ENCODE measurements at regions not wholly inside any gene's neighbourhood (a gene's known extent, or its start where the extent isn't known, plus 50 kb on each side); places are given as distances from the start of the nearest gene placed in this dataset.

GRCh38 chr1:69319287-69319686 is 248.4 kb upstream of the LRRC7 start:
- no peak overlapping the region for H3K4me3 ChIP-seq
- DNase-seq (ENCODE audit: low read depth in 1 of 2, low spot score in 1 of 2), result no peak
- no peaks in the 10 kb centered on the region for H3K4me1 ChIP-seq (ENCODE audit: low read depth)
- H3K9me3 ChIP-seq (ENCODE audit: low read depth), result no peaks in the 10 kb centered on the region
- no peaks in the 10 kb centered on the region for H3K36me3 ChIP-seq
- no peak for TF ChIP-seq CTCF (IDR thresholded peaks at IDR 0.05; ENCODE audit: low read depth, low read length)
- no peak overlapping the region for H3K27ac ChIP-seq
- H3K27me3 ChIP-seq, result no peaks in the 10 kb centered on the region

DNA sequence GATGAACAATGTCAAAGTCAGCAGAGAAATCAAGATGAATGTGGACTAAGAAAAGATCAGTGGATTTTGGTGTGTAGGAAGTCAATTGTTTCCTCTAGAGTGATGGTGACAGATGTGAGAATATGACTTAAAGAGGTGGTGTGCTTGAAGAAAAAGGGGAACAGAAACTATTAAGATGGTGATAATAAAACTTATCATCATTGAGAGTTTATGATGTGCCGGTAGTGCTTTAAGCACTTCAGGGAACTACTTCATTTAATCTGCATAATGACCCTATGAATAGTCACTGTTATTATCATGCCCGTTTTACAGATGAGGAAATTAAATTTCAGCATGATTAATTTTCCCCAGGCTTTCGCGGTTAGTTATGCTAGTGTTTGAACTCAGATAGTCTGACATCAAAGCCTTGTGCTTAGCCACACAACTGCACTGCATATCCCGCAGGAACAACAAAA is 246.9 kb upstream of the LRRC7 start:
- Histone ChIP-seq H3K4me3 (no peak overlapping the region), H3K27ac (no peak overlapping the region), H3K36me3 (no peaks in the 10 kb centered on the region), H3K9me3 (ENCODE audit: low read depth) (no peaks in the 10 kb centered on the region), H3K4me1 (ENCODE audit: low read depth) (no peaks in the 10 kb centered on the region), H3K27me3 (no peaks in the 10 kb centered on the region)
- no peak for TF ChIP-seq CTCF (IDR thresholded peaks at IDR 0.05; ENCODE audit: low read depth, low read length)
- DNase-seq (ENCODE audit: low read depth in 1 of 2, low spot score in 1 of 2), result no peak

- peak in 1 of 2 donors; percentile 15 for DNase-seq (ENCODE audit: low read depth in 1 of 2, low spot score in 1 of 2)
- TF ChIP-seq CTCF (IDR thresholded peaks at IDR 0.05; ENCODE audit: low read depth, low read length), result no peak
Observed at GRCh38 chr1:69321311-69321710, 246.4 kb upstream of the LRRC7 start.

GRCh38 chr1:69328186-69328585 is 239.5 kb upstream of the LRRC7 start:
- TF ChIP-seq CTCF (IDR thresholded peaks at IDR 0.05; ENCODE audit: low read depth, low read length), result no peak
- DNase-seq (ENCODE audit: low read depth in 1 of 2, low spot score in 1 of 2), result no peak
- H3K4me1 ChIP-seq (ENCODE audit: low read depth), result no peaks in the 10 kb centered on the region
- no peak overlapping the region for H3K27ac ChIP-seq
- H3K36me3 ChIP-seq, result no peaks in the 10 kb centered on the region
- H3K27me3 ChIP-seq, result no peaks in the 10 kb centered on the region
- H3K4me3 ChIP-seq, result no peak overlapping the region
- no peaks in the 10 kb centered on the region for H3K9me3 ChIP-seq (ENCODE audit: low read depth)

More at GRCh38 chr1:69321311-69321710, 246.4 kb upstream of the LRRC7 start:
- Histone ChIP-seq H3K4me1 (ENCODE audit: low read depth) (no peaks in the 10 kb centered on the region), H3K36me3 (no peaks in the 10 kb centered on the region), H3K9me3 (ENCODE audit: low read depth) (no peaks in the 10 kb centered on the region), H3K27me3 (no peaks in the 10 kb centered on the region), H3K4me3 (no peak overlapping the region), H3K27ac (no peak overlapping the region)

DNA sequence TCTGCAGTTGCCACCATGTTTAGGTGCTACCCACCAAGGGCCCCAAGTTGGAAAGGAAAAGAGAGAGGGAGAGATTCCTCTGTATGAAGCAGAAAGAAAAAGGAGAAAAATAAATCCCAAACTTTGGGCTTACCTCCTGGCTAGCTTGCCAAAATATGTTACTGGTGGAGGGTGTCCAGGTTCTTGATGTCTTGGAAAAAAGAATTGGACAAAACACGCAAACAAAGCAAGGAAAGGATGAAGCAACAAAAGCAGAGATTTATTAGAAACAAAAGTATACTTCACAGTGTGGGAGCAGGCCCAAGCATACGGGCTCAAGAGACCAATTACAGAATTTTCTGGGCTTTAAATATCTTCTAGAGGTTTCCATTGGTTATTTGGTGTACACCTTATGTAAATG is 204.5 kb upstream of the LRRC7 start:
- H3K27me3 ChIP-seq, result no peaks in the 10 kb centered on the region
- H3K4me1 ChIP-seq (ENCODE audit: low read depth), result no peaks in the 10 kb centered on the region
- no peaks in the 10 kb centered on the region for H3K36me3 ChIP-seq
- no peak overlapping the region for H3K27ac ChIP-seq
- no peak for DNase-seq (ENCODE audit: low read depth in 1 of 2, low spot score in 1 of 2)
- no peak overlapping the region for H3K4me3 ChIP-seq
- no peaks in the 10 kb centered on the region for H3K9me3 ChIP-seq (ENCODE audit: low read depth)
- TF ChIP-seq CTCF (IDR thresholded peaks at IDR 0.05; ENCODE audit: low read depth, low read length), result no peak

GRCh38 chr1:69373520-69373919 is 194.2 kb upstream of the LRRC7 start:
- no peak overlapping the region for H3K27ac ChIP-seq
- no peaks in the 10 kb centered on the region for H3K4me1 ChIP-seq (ENCODE audit: low read depth)
- no peak for TF ChIP-seq CTCF (IDR thresholded peaks at IDR 0.05; ENCODE audit: low read depth, low read length)
- no peak overlapping the region for H3K4me3 ChIP-seq
- H3K27me3 ChIP-seq, result no peaks in the 10 kb centered on the region
- H3K36me3 ChIP-seq, result no peaks in the 10 kb centered on the region
- no peaks in the 10 kb centered on the region for H3K9me3 ChIP-seq (ENCODE audit: low read depth)
- DNase-seq (ENCODE audit: low read depth in 1 of 2, low spot score in 1 of 2), result no peak

All from cardiac muscle cell (in vitro differentiated cells and primary cell).